ENCODE measurements at regions not wholly inside any gene's neighbourhood (a gene's known extent, or its start where the extent isn't known, plus 50 kb on each side); places are given as distances from the start of the nearest gene placed in this dataset.

- TF ChIP-seq CTCF (IDR thresholded peaks at IDR 0.05) (no peak), POLR2A (IDR thresholded peaks at IDR 0.05) (no peak)
- peak in 3 of 4 donors; percentile 23 to 33 (median 25) for ATAC-seq
- H3K9me3 ChIP-seq: no peaks in the 10 kb centered on the region
- no peaks in the 10 kb centered on the region for H3K27me3 ChIP-seq
- intact Hi-C loops (cut with DNase I): no loop called here
- H3K36me3 ChIP-seq: peaks cover 0 to 90% (median 63%) of the 10 kb centered on the region in 9 donors
- H3K4me3 ChIP-seq: no peak overlapping the region
- DNase-seq: no peak
- WGBS, 4 donors: 67 to 92% (median 79%) methylated on average over 2 of the region's 2 CpGs
- peaks cover 0 to 14% (median 0%) of the 10 kb centered on the region in 12 donors for H3K4me1 ChIP-seq
- no peak overlapping the region for H3K27ac ChIP-seq
Observed at GRCh38 chr15:62771234-62771633, 271.3 kb upstream of the TPM1 start.

GRCh38 chr15:62773369-62774165 lies 269.0 kb upstream of the TPM1 start:
- H3K36me3 ChIP-seq: peaks cover 0 to 84% (median 58%) of the 10 kb centered on the region in 9 donors

GRCh38 chr15:62775932-62776331 lies 266.6 kb upstream of the TPM1 start:
- peaks cover 0 to 66% (median 36%) of the 10 kb centered on the region in 9 donors for H3K36me3 ChIP-seq
- no peak overlapping the region for H3K4me3 ChIP-seq
- TF ChIP-seq CTCF (IDR thresholded peaks at IDR 0.05) (no peak), POLR2A (IDR thresholded peaks at IDR 0.05) (no peak)
- H3K27ac ChIP-seq: no peak overlapping the region
- no peak for ATAC-seq
- intact Hi-C loops (cut with DNase I): no loop called here
- H3K4me1 ChIP-seq: peaks cover 0 to 26% (median 15%) of the 10 kb centered on the region in 12 donors
- no peaks in the 10 kb centered on the region for H3K27me3 ChIP-seq
- H3K9me3 ChIP-seq: no peaks in the 10 kb centered on the region
- WGBS, 4 donors: 53 to 69% (median 61%) methylated on average over 1 of the region's 1 CpG
- DNase-seq: no peak

More at GRCh38 chr15:62773369-62774165, 269.0 kb upstream of the TPM1 start:
- WGBS, 4 donors: 91 to 95% (median 94%) methylated on average over 12 of the region's 12 CpGs
- no peaks in the 10 kb centered on the region for H3K27me3 ChIP-seq
- no peak overlapping the region for H3K27ac ChIP-seq
- TF ChIP-seq POLR2A (IDR thresholded peaks at IDR 0.05) (no peak), CTCF (IDR thresholded peaks at IDR 0.05) (no peak)
- peaks cover 0 to 12% (median 2%) of the 10 kb centered on the region in 12 donors for H3K4me1 ChIP-seq
- no peaks in the 10 kb centered on the region for H3K9me3 ChIP-seq
- no peak overlapping the region for H3K4me3 ChIP-seq
- intact Hi-C loops (cut with DNase I): no loop called here
- ATAC-seq: no peak
- no peak for DNase-seq

- DNase-seq: no peak
- no peaks in the 10 kb centered on the region for H3K9me3 ChIP-seq
- TF ChIP-seq CTCF (IDR thresholded peaks at IDR 0.05) (no peak), POLR2A (IDR thresholded peaks at IDR 0.05) (no peak)
- ATAC-seq: no peak
- intact Hi-C loops (cut with DNase I): no loop called here
- no peak overlapping the region for H3K4me3 ChIP-seq
- 73 to 75% (median 74%) methylated on average over 2 of the region's 2 CpGs for WGBS, 4 donors
- no peaks in the 10 kb centered on the region for H3K27me3 ChIP-seq
- peaks cover 0 to 49% (median 20%) of the 10 kb centered on the region in 9 donors for H3K36me3 ChIP-seq
- H3K27ac ChIP-seq: no peak overlapping the region
- H3K4me1 ChIP-seq: peaks cover 3 to 41% (median 29%) of the 10 kb centered on the region in 12 donors
Observed at GRCh38 chr15:62777671-62778070, 264.9 kb upstream of the TPM1 start.

Data from heart left ventricle (tissue), 16 donors.